ENCODE measurements at regions not wholly inside any gene's neighbourhood (a gene's known extent, or its start where the extent isn't known, plus 50 kb on each side); places are given as distances from the start of the nearest gene placed in this dataset.

GRCh38 chr10:46233181-46233580, 53.6 kb upstream of the ANTXRL start:
- DNase-seq = no peak
- H3K36me3 Mint-ChIP-seq = peaks cover 66 to 69% of the 10 kb centered on the region in 2 donors

DNA sequence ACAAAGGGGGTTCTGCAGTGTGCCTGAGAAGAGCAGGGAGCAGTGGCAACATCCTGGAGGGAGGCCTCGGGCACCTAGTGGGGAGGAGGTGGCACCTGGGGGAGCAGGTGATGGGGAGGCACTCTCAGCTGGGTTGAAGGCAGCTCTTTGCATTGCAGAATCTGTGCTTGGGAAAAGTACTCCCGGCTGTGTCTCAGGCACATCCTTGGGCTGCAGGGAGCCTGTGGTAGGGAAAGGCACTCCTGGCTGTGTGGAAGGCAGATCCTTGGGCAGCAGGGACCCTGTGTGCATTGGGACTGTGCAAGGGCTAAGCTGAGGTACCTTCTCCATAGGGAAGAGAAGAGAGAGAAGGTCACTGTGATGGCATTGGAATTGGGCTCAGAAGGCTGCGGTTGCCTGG, 52.8 kb upstream of the ANTXRL start:
- H3K27ac Mint-ChIP-seq = peak overlapping the region in 1 of 7 donors; percentile 36
- peaks cover 3% of the 10 kb centered on the region for H3K36me3 ChIP-seq (ENCODE audit: insufficient read depth, low read length)
- no peak for DNase-seq
- H3K27me3 Mint-ChIP-seq = no peaks in the 10 kb centered on the region
- H3K27ac ChIP-seq (ENCODE audit: low read depth, low read length) = no peak overlapping the region
- CTCF ChIA-PET (ENCODE audit: partially characterized antibody) = interaction anchor here (1.0 kb wide), 1 partner anchor 9 kb away, joined by 3 read pairs; no protein-coding TSS in a partner anchor
- no peaks in the 10 kb centered on the region for H3K27me3 ChIP-seq (ENCODE audit: insufficient read depth, low read length)
- peaks cover 0 to 18% (median 4%) of the 10 kb centered on the region in 8 donors for H3K9me3 Mint-ChIP-seq
- peak overlapping the region in 1 of 8 donors; percentile 35 for H3K4me3 Mint-ChIP-seq
- peaks cover 0 to 3% of the 10 kb centered on the region in 2 donors for H3K9me3 ChIP-seq (ENCODE audit: control insufficient read depth in 1 of 2, low read length in 2 of 2)
- H3K36me3 Mint-ChIP-seq = peaks cover 70 to 74% of the 10 kb centered on the region in 2 donors
- peaks cover 6 to 28% (median 16%) of the 10 kb centered on the region in 4 donors for H3K4me1 Mint-ChIP-seq
- no peaks in the 10 kb centered on the region for H3K4me1 ChIP-seq (ENCODE audit: insufficient read depth, low read length)
- intact Hi-C loops (cut with micrococcal nuclease) = no loop called here
- POLR2A ChIA-PET (ENCODE audit: partially characterized antibody) = interaction anchor here (0.6 kb wide), 1 partner anchor 63 kb away, joined by 3 read pairs; no protein-coding TSS in a partner anchor
- no peak overlapping the region for H3K4me3 ChIP-seq (ENCODE audit: low read length in 2 of 2)

More at GRCh38 chr10:46233181-46233580, 53.6 kb upstream of the ANTXRL start:
- Mint-ChIP-seq H3K9me3 (peaks cover 0 to 18% (median 4%) of the 10 kb centered on the region in 8 donors), H3K27ac (peak overlapping the region in 1 of 7 donors; percentile 1), H3K4me3 (no peak overlapping the region), H3K27me3 (no peaks in the 10 kb centered on the region), H3K4me1 (peaks cover 6 to 24% (median 15%) of the 10 kb centered on the region in 4 donors)
- Histone ChIP-seq H3K36me3 (ENCODE audit: insufficient read depth, low read length) (peaks cover 3% of the 10 kb centered on the region), H3K27me3 (ENCODE audit: insufficient read depth, low read length) (no peaks in the 10 kb centered on the region), H3K4me3 (ENCODE audit: low read length in 2 of 2) (no peak overlapping the region), H3K27ac (ENCODE audit: low read depth, low read length) (no peak overlapping the region), H3K9me3 (ENCODE audit: control insufficient read depth in 1 of 2, low read length in 2 of 2) (peaks cover 0 to 3% of the 10 kb centered on the region in 2 donors), H3K4me1 (ENCODE audit: insufficient read depth, low read length) (no peaks in the 10 kb centered on the region)
- CTCF ChIA-PET (ENCODE audit: partially characterized antibody) = interaction anchor here (1.0 kb wide), 1 partner anchor 9 kb away, joined by 3 read pairs; no protein-coding TSS in a partner anchor
- intact Hi-C loops (cut with micrococcal nuclease) = no loop called here
- POLR2A ChIA-PET (ENCODE audit: partially characterized antibody) = no interaction called here

DNA sequence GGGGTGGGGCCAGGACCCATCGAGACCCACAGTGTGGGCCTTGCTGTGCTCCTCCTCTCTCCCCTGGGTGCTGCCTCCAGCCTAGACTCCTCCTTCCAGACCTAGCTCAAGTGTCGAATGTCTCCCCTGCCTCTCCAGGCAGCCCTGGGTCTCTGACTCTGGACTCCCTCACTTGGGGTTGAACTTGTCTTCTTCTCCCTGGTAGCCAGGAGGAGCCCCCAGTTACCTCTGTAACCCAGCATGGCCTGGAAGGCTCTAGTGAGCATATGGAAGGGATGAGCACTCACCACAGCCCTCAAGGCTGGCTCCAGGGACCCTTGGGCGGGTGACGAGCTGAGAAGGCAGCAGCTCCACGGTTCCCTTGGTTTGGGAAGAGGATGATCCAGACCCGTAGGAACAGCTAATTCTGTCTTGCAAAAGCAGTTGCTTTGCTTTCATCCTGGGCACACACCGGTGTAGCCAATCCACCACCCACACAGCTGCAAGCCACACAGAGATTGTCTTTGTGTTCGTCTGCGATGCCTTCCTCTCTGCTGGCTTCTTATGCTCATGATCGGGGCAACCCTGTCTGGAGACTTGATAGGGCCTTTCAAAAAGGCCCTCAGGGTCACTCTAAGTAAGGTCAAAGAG, 52.3 kb upstream of the ANTXRL start:
- intact Hi-C loops (cut with micrococcal nuclease) = no loop called here
- peaks cover 65 to 73% of the 10 kb centered on the region in 2 donors for H3K36me3 Mint-ChIP-seq
- CTCF ChIA-PET (ENCODE audit: partially characterized antibody) = interaction anchor here (1.0 kb wide), 1 partner anchor 203 kb away, joined by 3 read pairs; no protein-coding TSS in a partner anchor

GRCh38 chr10:46235705-46236545, 50.9 kb upstream of the ANTXRL start:
- Mint-ChIP-seq H3K9me3 (peaks cover 0 to 2% (median 0%) of the 10 kb centered on the region in 8 donors), H3K36me3 (peaks cover 57 to 71% of the 10 kb centered on the region in 2 donors), H3K27ac (peak overlapping the region in 5 of 7 donors; percentile 14 to 89 (median 68)), H3K4me3 (no peak overlapping the region), H3K27me3 (no peaks in the 10 kb centered on the region), H3K4me1 (peaks cover 8 to 28% (median 17%) of the 10 kb centered on the region in 4 donors)
- ChIA-PET CTCF (ENCODE audit: partially characterized antibody) (no interaction called here), POLR2A (ENCODE audit: partially characterized antibody) (no interaction called here)
- no peaks in the 10 kb centered on the region for H3K27me3 ChIP-seq (ENCODE audit: insufficient read depth, low read length)
- no peaks in the 10 kb centered on the region for H3K9me3 ChIP-seq (ENCODE audit: control insufficient read depth in 1 of 2, low read length in 2 of 2)
- intact Hi-C loops (cut with micrococcal nuclease) = no loop called here
- H3K4me1 ChIP-seq (ENCODE audit: insufficient read depth, low read length) = no peaks in the 10 kb centered on the region
- peaks cover 3% of the 10 kb centered on the region for H3K36me3 ChIP-seq (ENCODE audit: insufficient read depth, low read length)
- H3K27ac ChIP-seq (ENCODE audit: low read depth, low read length) = no peak overlapping the region
- DNase-seq = no peak
- no peak overlapping the region for H3K4me3 ChIP-seq (ENCODE audit: low read length in 2 of 2)

More for the DNA sequence above, 52.3 kb upstream of the ANTXRL start:
- Mint-ChIP-seq H3K27me3 (no peaks in the 10 kb centered on the region), H3K4me1 (peaks cover 7 to 23% (median 14%) of the 10 kb centered on the region in 4 donors), H3K27ac (peak overlapping the region in 2 of 7 donors; percentile 35 to 57), H3K9me3 (peaks cover 0 to 13% (median 3%) of the 10 kb centered on the region in 8 donors), H3K4me3 (no peak overlapping the region)
- Histone ChIP-seq H3K27ac (ENCODE audit: low read depth, low read length) (no peak overlapping the region), H3K4me1 (ENCODE audit: insufficient read depth, low read length) (no peaks in the 10 kb centered on the region), H3K9me3 (ENCODE audit: control insufficient read depth in 1 of 2, low read length in 2 of 2) (peaks cover 0 to 3% of the 10 kb centered on the region in 2 donors), H3K27me3 (ENCODE audit: insufficient read depth, low read length) (no peaks in the 10 kb centered on the region), H3K4me3 (ENCODE audit: low read length in 2 of 2) (no peak overlapping the region), H3K36me3 (ENCODE audit: insufficient read depth, low read length) (peaks cover 3% of the 10 kb centered on the region)
- no peak for DNase-seq
- POLR2A ChIA-PET (ENCODE audit: partially characterized antibody) = interaction anchor here (0.6 kb wide), 1 partner anchor 63 kb away, joined by 3 read pairs; no protein-coding TSS in a partner anchor

DNA sequence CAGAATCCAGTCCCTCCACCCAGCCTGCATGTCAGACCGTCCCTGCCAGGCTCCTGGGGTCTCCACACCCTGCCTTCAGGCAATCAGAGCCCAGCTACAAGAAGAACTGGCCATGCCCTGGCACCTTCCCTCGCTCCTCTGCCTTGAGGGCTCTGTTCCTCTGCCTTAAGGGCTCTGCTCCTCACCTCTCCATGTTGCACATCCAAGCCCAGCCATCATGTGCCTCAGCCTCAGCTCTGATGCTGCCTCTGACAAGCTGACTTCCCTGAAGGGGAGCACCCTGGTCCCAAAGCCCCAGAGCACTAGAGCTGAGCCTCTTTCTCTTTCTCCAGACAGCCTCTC, 50.3 kb upstream of the ANTXRL start:
- Mint-ChIP-seq H3K4me3 (no peak overlapping the region), H3K36me3 (peaks cover 57 to 74% of the 10 kb centered on the region in 2 donors), H3K27me3 (no peaks in the 10 kb centered on the region), H3K9me3 (peaks cover 0 to 4% (median 0%) of the 10 kb centered on the region in 8 donors), H3K27ac (peak overlapping the region in 6 of 7 donors; percentile 14 to 89 (median 60)), H3K4me1 (peaks cover 8 to 33% (median 22%) of the 10 kb centered on the region in 4 donors)
- Histone ChIP-seq H3K4me3 (ENCODE audit: low read length in 2 of 2) (no peak overlapping the region), H3K36me3 (ENCODE audit: insufficient read depth, low read length) (peaks cover 8% of the 10 kb centered on the region), H3K4me1 (ENCODE audit: insufficient read depth, low read length) (no peaks in the 10 kb centered on the region), H3K27me3 (ENCODE audit: insufficient read depth, low read length) (no peaks in the 10 kb centered on the region), H3K9me3 (ENCODE audit: control insufficient read depth in 1 of 2, low read length in 2 of 2) (no peaks in the 10 kb centered on the region), H3K27ac (ENCODE audit: low read depth, low read length) (no peak overlapping the region)
- ChIA-PET POLR2A (ENCODE audit: partially characterized antibody) (no interaction called here), CTCF (ENCODE audit: partially characterized antibody) (no interaction called here)
- intact Hi-C loops (cut with micrococcal nuclease) = no loop called here
- DNase-seq = no peak

DNA sequence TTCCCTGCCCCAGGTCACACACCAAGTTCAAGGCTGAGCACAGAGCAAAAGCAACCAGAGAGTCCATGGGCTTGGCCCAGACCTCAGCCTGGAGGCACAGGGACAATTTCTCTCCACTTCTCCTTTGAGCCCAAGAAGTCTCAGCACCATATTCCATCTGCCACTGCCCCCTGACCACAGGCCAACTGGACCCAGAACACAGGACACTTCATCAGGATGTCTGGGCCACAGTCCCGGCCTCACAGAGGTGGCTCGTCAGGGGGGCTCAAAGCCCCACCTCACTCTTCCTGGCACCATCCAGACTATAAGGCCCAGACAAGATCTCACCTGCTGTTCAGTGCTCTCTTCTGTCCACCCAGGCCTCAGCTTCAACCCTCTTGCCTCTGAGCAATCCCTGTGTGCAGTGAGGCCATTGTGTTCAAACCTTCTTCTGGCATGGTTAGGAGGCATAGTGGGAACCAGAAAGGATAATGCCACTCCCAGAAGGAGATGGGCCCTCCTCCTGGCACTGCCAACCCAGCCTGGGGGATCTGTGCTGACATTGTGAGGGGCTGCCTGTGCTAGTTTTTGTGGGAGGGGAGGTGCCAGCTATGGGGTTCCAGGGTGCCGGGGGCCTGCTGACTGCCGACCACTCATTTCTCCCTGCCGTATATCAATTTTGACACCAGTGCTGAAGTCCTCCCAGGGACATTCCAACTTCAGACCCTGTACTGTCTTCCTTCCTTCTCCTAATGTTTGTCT, 49.7 kb upstream of the ANTXRL start:
- peaks cover 0 to 10% (median 3%) of the 10 kb centered on the region in 8 donors for H3K9me3 Mint-ChIP-seq
- intact Hi-C loops (cut with micrococcal nuclease) = no loop called here
- H3K27me3 ChIP-seq (ENCODE audit: insufficient read depth, low read length) = no peaks in the 10 kb centered on the region
- no peak for DNase-seq
- peaks cover 8 to 33% (median 22%) of the 10 kb centered on the region in 4 donors for H3K4me1 Mint-ChIP-seq
- no peaks in the 10 kb centered on the region for H3K27me3 Mint-ChIP-seq
- ChIA-PET POLR2A (ENCODE audit: partially characterized antibody) (no interaction called here), CTCF (ENCODE audit: partially characterized antibody) (no interaction called here)
- peak overlapping the region; percentile 20 to 92 (median 73) for H3K27ac Mint-ChIP-seq
- no peak overlapping the region for H3K4me3 ChIP-seq (ENCODE audit: low read length in 2 of 2)
- H3K4me3 Mint-ChIP-seq = no peak overlapping the region
- peaks cover 59 to 75% of the 10 kb centered on the region in 2 donors for H3K36me3 Mint-ChIP-seq
- H3K4me1 ChIP-seq (ENCODE audit: insufficient read depth, low read length) = no peaks in the 10 kb centered on the region
- H3K9me3 ChIP-seq (ENCODE audit: control insufficient read depth in 1 of 2, low read length in 2 of 2) = no peaks in the 10 kb centered on the region
- H3K36me3 ChIP-seq (ENCODE audit: insufficient read depth, low read length) = peaks cover 8% of the 10 kb centered on the region
- no peak overlapping the region for H3K27ac ChIP-seq (ENCODE audit: low read depth, low read length)

Measured in CD4-positive, alpha-beta memory T cell (primary cell).